Choroid plexus epithelial cell (primary cell): ENCODE measurements at regions not wholly inside any gene's neighbourhood (a gene's known extent, or its start where the extent isn't known, plus 50 kb on each side); places are given as distances from the start of the nearest gene placed in this dataset.

Experiments used
- DNase-seq: peaks from one replicate; pipeline ENCODE4 v3.0.0-alpha.2; 2010; ENCODE audit warnings: low read depth
- H3K4me3 ChIP-seq: 2 replicates; pipeline ENCODE4 v1.5.1; 2011; ENCODE audit warnings: low read depth, mild to moderate bottlenecking, control low read depth, low read length, moderate library complexity
- CTCF ChIP-seq: conservative IDR thresholded peaks from 2 replicates; pipeline ENCODE4 v1.5.1; 2011; ENCODE audit warnings: low read depth, mild to moderate bottlenecking, control low read depth, inconsistent platforms, low read length, moderate library complexity

- no peak for DNase-seq
- TF ChIP-seq CTCF: no peak
- no peak overlapping the region for H3K4me3 ChIP-seq
These were observed 180.5 kb downstream of the TGFB2 start for GRCh38 chr1:218525451-218526197.

GRCh38 chr1:218526198-218526580, 181.1 kb downstream of the TGFB2 start:
- no peak for TF ChIP-seq CTCF
- no peak for DNase-seq

GRCh38 chr1:218527737-218528136, 182.6 kb downstream of the TGFB2 start:
- no peak overlapping the region for H3K4me3 ChIP-seq
- DNase-seq: peak; percentile 52
- no peak for TF ChIP-seq CTCF

More at GRCh38 chr1:218526198-218526580, 181.1 kb downstream of the TGFB2 start:
- no peak overlapping the region for H3K4me3 ChIP-seq

- peak; percentile 45 for DNase-seq
- no peak overlapping the region for H3K4me3 ChIP-seq
- TF ChIP-seq CTCF: no peak
These were observed 184.6 kb downstream of the TGFB2 start for GRCh38 chr1:218529646-218530300.

- H3K4me3 ChIP-seq: no peak overlapping the region
- DNase-seq: no peak
- TF ChIP-seq CTCF: no peak
These were observed 186.8 kb downstream of the TGFB2 start for GRCh38 chr1:218531936-218532335.

- DNase-seq: no peak
These were observed 191.3 kb downstream of the TGFB2 start for GRCh38 chr1:218536296-218536986.

More at GRCh38 chr1:218536296-218536986, 191.3 kb downstream of the TGFB2 start:
- no peak overlapping the region for H3K4me3 ChIP-seq
- TF ChIP-seq CTCF: no peak
